Endothelial cell (in vitro differentiated cells): ENCODE measurements at regions not wholly inside any gene's neighbourhood (a gene's known extent, or its start where the extent isn't known, plus 50 kb on each side); places are given as distances from the start of the nearest gene placed in this dataset.

ENCODE experiments used
- DNase-seq: peaks from one replicate; pipeline ENCODE4 v3.0.0; 2021; ENCODE audit warnings: low spot score
- H3K27ac Mint-ChIP-seq: one replicate; pipeline ENCODE4 v1.8.0; 2021; ENCODE audit warnings: mixed read lengths, inconsistent platforms; ENCODE audit not compliant: unreplicated experiment
- H3K27me3 Mint-ChIP-seq: one replicate; pipeline ENCODE4 v1.8.0; 2021; ENCODE audit warnings: mild to moderate bottlenecking, moderate library complexity, mixed read lengths, inconsistent platforms; ENCODE audit not compliant: unreplicated experiment
- H3K36me3 Mint-ChIP-seq: one replicate; pipeline ENCODE4 v1.8.0; 2021; ENCODE audit warnings: mild to moderate bottlenecking, low read depth, mixed read lengths, inconsistent platforms; ENCODE audit not compliant: unreplicated experiment
- H3K4me1 Mint-ChIP-seq: one replicate; pipeline ENCODE4 v1.8.0; 2021; ENCODE audit warnings: mild to moderate bottlenecking, mixed read lengths, inconsistent platforms; ENCODE audit not compliant: unreplicated experiment
- H3K4me3 Mint-ChIP-seq: one replicate; pipeline ENCODE4 v1.8.0; 2021; ENCODE audit warnings: mild to moderate bottlenecking, mixed read lengths, inconsistent platforms; ENCODE audit not compliant: unreplicated experiment
- H3K9me3 Mint-ChIP-seq: one replicate; pipeline ENCODE4 v1.8.0; 2021; ENCODE audit warnings: mixed read lengths, inconsistent platforms; ENCODE audit not compliant: unreplicated experiment
- TF ChIP-seq, protein P1 (sequence below): fragments of 200-600 bp; sonication (generic); IDR thresholded peaks from one replicate; pipeline ENCODE4 v1.5.0; 2021; ENCODE audit warnings: antibody characterized with exemption; ENCODE audit not compliant: unreplicated experiment

DNA sequence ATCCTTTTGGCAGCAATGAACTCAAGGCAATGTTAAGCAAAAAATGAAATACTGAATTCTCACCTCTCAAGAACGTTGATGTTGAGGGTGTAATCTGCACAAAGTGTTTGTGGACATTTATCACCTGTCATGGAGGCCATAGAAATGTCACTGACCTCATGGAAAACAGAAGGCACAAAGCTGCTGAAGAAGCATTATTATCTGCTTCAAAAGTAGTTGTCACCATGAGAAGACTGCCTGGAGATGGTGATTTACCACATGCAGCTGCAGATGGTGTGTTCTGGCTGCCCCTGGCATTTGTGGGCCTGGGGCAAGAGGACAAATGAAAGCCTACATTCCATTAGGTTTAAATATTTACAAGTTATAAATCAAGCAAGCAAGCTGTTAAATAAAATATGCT is 116.8 kb upstream of the RPS6KA3 start:
- Mint-ChIP-seq H3K27me3 (peaks cover 1% of the 10 kb centered on the region), H3K4me1 (no peaks in the 10 kb centered on the region), H3K9me3 (no peaks in the 10 kb centered on the region), H3K4me3 (no peak overlapping the region), H3K27ac (no peak overlapping the region), H3K36me3 (no peaks in the 10 kb centered on the region)
- DNase-seq, result no peak
- TF ChIP-seq, protein P1, sequence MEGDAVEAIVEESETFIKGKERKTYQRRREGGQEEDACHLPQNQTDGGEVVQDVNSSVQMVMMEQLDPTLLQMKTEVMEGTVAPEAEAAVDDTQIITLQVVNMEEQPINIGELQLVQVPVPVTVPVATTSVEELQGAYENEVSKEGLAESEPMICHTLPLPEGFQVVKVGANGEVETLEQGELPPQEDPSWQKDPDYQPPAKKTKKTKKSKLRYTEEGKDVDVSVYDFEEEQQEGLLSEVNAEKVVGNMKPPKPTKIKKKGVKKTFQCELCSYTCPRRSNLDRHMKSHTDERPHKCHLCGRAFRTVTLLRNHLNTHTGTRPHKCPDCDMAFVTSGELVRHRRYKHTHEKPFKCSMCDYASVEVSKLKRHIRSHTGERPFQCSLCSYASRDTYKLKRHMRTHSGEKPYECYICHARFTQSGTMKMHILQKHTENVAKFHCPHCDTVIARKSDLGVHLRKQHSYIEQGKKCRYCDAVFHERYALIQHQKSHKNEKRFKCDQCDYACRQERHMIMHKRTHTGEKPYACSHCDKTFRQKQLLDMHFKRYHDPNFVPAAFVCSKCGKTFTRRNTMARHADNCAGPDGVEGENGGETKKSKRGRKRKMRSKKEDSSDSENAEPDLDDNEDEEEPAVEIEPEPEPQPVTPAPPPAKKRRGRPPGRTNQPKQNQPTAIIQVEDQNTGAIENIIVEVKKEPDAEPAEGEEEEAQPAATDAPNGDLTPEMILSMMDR, result no peak

GRCh38 chrX:20382518-20383297 is 116.0 kb upstream of the RPS6KA3 start:
- TF ChIP-seq, protein P1, result no peak

DNA sequence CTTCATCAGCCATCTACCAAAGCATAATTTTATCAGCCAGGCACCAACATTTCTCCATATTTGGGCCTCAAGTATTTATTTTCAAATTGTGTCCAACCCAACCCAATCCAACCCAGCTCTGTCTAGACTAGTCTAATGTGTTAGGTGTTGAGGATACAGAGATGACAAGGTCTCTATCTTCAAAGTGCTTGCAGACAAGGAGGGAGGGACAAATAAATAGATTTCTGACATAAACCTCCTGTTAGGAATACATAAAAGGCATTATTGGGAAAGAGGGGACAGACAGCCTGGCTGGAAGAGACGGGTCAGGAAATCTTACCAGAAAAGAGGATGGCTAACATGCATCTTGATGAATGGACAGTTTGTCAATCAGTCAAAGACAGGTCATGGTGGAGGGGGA is 115.4 kb upstream of the RPS6KA3 start:
- no peaks in the 10 kb centered on the region for H3K36me3 Mint-ChIP-seq
- TF ChIP-seq, protein P1, result no peak
- DNase-seq, result no peak
- H3K27me3 Mint-ChIP-seq, result peaks cover 1% of the 10 kb centered on the region
- no peak overlapping the region for H3K4me3 Mint-ChIP-seq
- no peak overlapping the region for H3K27ac Mint-ChIP-seq
- no peaks in the 10 kb centered on the region for H3K4me1 Mint-ChIP-seq
- no peaks in the 10 kb centered on the region for H3K9me3 Mint-ChIP-seq

More at GRCh38 chrX:20382518-20383297, 116.0 kb upstream of the RPS6KA3 start:
- Mint-ChIP-seq H3K27me3 (peaks cover 1% of the 10 kb centered on the region), H3K9me3 (no peaks in the 10 kb centered on the region), H3K4me1 (no peaks in the 10 kb centered on the region), H3K27ac (no peak overlapping the region), H3K4me3 (no peak overlapping the region), H3K36me3 (no peaks in the 10 kb centered on the region)
- DNase-seq, result no peak

- H3K4me3 Mint-ChIP-seq, result no peak overlapping the region
- no peak for DNase-seq
- H3K4me1 Mint-ChIP-seq, result no peaks in the 10 kb centered on the region
- peaks cover 1% of the 10 kb centered on the region for H3K27me3 Mint-ChIP-seq
- no peaks in the 10 kb centered on the region for H3K9me3 Mint-ChIP-seq
- H3K27ac Mint-ChIP-seq, result no peak overlapping the region
- TF ChIP-seq, protein P1, result no peak
- H3K36me3 Mint-ChIP-seq, result no peaks in the 10 kb centered on the region
These were observed 111.7 kb upstream of the RPS6KA3 start for GRCh38 chrX:20378233-20378920.

DNA sequence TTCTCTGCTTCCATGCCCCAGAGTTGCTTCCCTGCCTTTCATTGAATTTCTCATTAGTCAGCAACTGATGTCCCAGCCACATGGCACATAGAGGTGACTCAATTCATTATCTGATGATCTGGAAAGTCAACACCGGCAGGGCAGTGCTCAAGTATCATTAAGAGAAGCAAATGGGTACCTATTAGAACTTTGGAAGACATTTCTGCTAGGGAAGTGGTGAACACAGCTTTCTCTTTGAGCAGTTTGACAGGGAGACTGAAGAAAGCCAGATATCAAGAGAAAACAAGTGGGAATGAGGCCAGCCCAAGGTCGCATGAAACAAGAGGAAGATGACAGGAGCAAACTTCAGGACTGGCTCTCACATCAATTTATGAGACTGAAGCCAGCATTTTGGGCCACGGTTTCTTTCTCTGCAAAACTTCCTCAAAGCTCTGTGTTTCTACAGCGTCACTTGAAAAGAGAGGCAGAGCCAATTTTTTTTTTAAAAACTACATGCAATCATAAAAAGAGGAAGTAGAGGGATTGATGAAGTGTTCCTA is 108.3 kb upstream of the RPS6KA3 start:
- H3K27ac Mint-ChIP-seq, result no peak overlapping the region
- TF ChIP-seq, protein P1, result no peak
- DNase-seq, result no peak
- no peaks in the 10 kb centered on the region for H3K4me1 Mint-ChIP-seq
- H3K36me3 Mint-ChIP-seq, result no peaks in the 10 kb centered on the region
- H3K27me3 Mint-ChIP-seq, result peaks cover 1% of the 10 kb centered on the region
- H3K4me3 Mint-ChIP-seq, result no peak overlapping the region
- no peaks in the 10 kb centered on the region for H3K9me3 Mint-ChIP-seq
